Lung (tissue), 11 donors: ENCODE measurements at regions not wholly inside any gene's neighbourhood (a gene's known extent, or its start where the extent isn't known, plus 50 kb on each side); places are given as distances from the start of the nearest gene placed in this dataset.
A peak's percentile ranks its signal among the peaks of the same experiment; 100 is the strongest.

Source experiments
- ATAC-seq: fragments of 200-7000 bp; cut with Tn5 transposase; one replicate; pipeline ENCODE4 v1.9.1; 2020; ENCODE audit warnings: moderate number of reproducible peaks; ENCODE audit not compliant: insufficient read depth, low FRiP score
- DNase-seq, 3 donors: peaks; one replicate each; pipeline ENCODE4 v3.0.0-alpha.2; 2013 to 2017
- H3K27ac ChIP-seq, 2 donors: one replicate each; pipeline ENCODE4 v1.5.1; 2013; ENCODE audit warnings: mild to moderate bottlenecking in 2 of 2, moderate library complexity in 2 of 2, control low read depth in 1 of 2, inconsistent platforms in 1 of 2, low read depth in 1 of 2, low read length in 1 of 2
- H3K27me3 ChIP-seq, 3 donors: one replicate each; pipeline ENCODE4 v1.5.1; 2013; ENCODE audit warnings: low read length in 2 of 3; ENCODE audit not compliant: control insufficient read depth in 3 of 3, insufficient read depth in 3 of 3
- H3K36me3 ChIP-seq, 4 donors: one replicate each; pipeline ENCODE4 v1.5.1; 2013; ENCODE audit warnings: low read length in 4 of 4, mild to moderate bottlenecking in 1 of 4, moderate library complexity in 1 of 4; ENCODE audit not compliant: control insufficient read depth in 4 of 4, insufficient read depth in 4 of 4
- H3K4me1 ChIP-seq, 5 donors: one replicate each; pipeline ENCODE4 v1.5.1; 2013; ENCODE audit warnings: low read length in 5 of 5, mild to moderate bottlenecking in 2 of 5, moderate library complexity in 1 of 5; ENCODE audit not compliant: control insufficient read depth in 5 of 5, insufficient read depth in 5 of 5
- H3K4me3 ChIP-seq: one replicate; pipeline ENCODE4 v1.5.1; 2013; ENCODE audit warnings: mild to moderate bottlenecking, control low read depth, moderate library complexity
- H3K9ac ChIP-seq, 2 donors: one replicate each; pipeline ENCODE4 v1.5.1; 2013; ENCODE audit warnings: low read length in 2 of 2, control low read depth in 1 of 2; ENCODE audit not compliant: insufficient read depth in 1 of 2
- H3K9me3 ChIP-seq, 4 donors: one replicate each; pipeline ENCODE4 v1.5.1; 2013; ENCODE audit warnings: low read length in 3 of 4, mild to moderate bottlenecking in 1 of 4, moderate library complexity in 1 of 4; ENCODE audit not compliant: control insufficient read depth in 4 of 4, insufficient read depth in 3 of 4
- CTCF ChIP-seq: IDR thresholded peaks from 2 replicates; pipeline ENCODE4 v1.5.1; 2012; ENCODE audit warnings: mild to moderate bottlenecking; ENCODE audit errors: control extremely low read depth, extremely low read depth
- WGBS, 2 donors: extraction: QIAGEN DNeasy Blood & Tissue Kit; methylation state at CpG; one replicate each; pipeline ENCODE4 v1.1.7; 2013; 5-methylcytosine and 5-hydroxymethylcytosine counted together
- donor health status: control.
- donor health status: control.
- donor health status: Bipolar disorder and iron deficiency.
- donor health status: healthy.
- donor health status: DM: yes; HTN: yes; CAD: no.

DNA sequence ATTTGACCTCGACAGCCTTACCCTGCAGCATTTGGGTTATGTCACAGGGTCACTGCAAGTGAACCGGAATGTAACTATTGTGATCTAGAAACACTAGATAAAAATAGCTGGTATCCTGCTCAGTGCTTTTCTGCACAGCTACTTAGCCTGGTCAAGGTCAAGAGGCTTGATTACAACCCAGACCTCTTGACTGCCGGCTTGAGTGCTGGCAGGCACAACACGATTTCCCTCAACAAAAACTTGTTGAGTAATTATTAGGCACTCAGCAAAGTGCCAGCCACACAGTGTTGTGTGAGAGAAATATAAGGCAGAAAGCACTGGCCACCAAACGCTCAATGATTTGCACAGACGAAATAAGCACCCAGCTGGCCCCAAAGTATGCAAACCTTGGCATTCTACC is 156.7 kb downstream of the NUAK1 start:
- H3K4me1 ChIP-seq = peaks cover 0 to 22% (median 8%) of the 10 kb centered on the region in 5 donors
- no peak for TF ChIP-seq CTCF
- H3K9ac ChIP-seq = no peak overlapping the region
- peak; percentile 28 for ATAC-seq
- H3K36me3 ChIP-seq = no peaks in the 10 kb centered on the region
- no peaks in the 10 kb centered on the region for H3K27me3 ChIP-seq
- no peaks in the 10 kb centered on the region for H3K9me3 ChIP-seq
- H3K27ac ChIP-seq = peak overlapping the region in 1 of 2 donors; percentile 49
- WGBS, 2 donors = 44 to 64% methylated on average over 6 of the region's 6 CpGs
- DNase-seq = peak in 2 of 3 donors; percentile 17 to 40
- no peak overlapping the region for H3K4me3 ChIP-seq

DNA sequence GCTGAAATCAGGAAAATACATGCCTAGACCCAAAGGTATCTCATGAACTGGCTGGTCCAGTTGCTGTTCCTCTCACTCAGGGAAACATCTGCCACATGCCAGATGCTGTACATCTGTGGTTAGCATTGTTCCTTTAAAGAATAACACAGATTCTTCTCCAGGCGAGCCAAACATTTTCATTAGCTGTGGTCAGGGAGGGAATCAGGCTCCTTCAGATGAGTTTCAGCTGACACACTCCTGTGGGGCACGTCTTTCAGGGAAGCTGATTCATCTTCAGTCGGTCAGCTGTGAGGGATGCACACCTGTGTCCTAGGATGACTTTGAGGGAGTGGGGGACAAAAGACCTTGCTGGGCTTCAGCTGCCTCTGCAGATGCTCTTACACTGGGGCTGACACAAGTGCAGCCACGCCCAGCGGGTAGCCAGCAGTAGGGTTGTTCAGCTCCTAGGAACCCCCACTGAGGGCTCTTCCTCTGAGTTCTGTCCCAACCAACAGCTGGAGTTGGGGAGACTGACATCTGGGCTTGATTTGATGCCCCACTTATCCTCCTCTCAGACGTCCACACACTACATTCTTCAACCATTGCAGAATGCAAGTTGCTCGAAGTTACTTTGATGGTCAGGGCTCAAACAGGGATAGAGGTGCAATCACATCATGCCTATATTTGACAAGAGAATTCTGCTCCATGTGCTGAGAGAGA is 155.0 kb downstream of the NUAK1 start:
- 76 to 81% methylated on average over 7 of the region's 7 CpGs for WGBS, 2 donors
- H3K9ac ChIP-seq = no peak overlapping the region
- DNase-seq (peak in 1 of 3 donors; percentile 32), ATAC-seq (no peak)
- TF ChIP-seq CTCF = no peak
- H3K4me3 ChIP-seq = no peak overlapping the region
- no peaks in the 10 kb centered on the region for H3K27me3 ChIP-seq
- H3K36me3 ChIP-seq = no peaks in the 10 kb centered on the region
- no peaks in the 10 kb centered on the region for H3K9me3 ChIP-seq
- no peak overlapping the region for H3K27ac ChIP-seq
- peaks cover 0 to 27% (median 8%) of the 10 kb centered on the region in 5 donors for H3K4me1 ChIP-seq

GRCh38 chr12:105985383-105985782 is 153.4 kb downstream of the NUAK1 start:
- H3K36me3 ChIP-seq = no peaks in the 10 kb centered on the region
- no peak overlapping the region for H3K4me3 ChIP-seq
- no peak overlapping the region for H3K27ac ChIP-seq
- H3K27me3 ChIP-seq = no peaks in the 10 kb centered on the region
- H3K9ac ChIP-seq = no peak overlapping the region
- WGBS, 2 donors = 70 to 96% methylated on average over 2 of the region's 2 CpGs
- peaks cover 0 to 21% (median 8%) of the 10 kb centered on the region in 5 donors for H3K4me1 ChIP-seq
- ATAC-seq (no peak), DNase-seq (no peak)
- no peaks in the 10 kb centered on the region for H3K9me3 ChIP-seq
- TF ChIP-seq CTCF = no peak
